Inflammatory macrophage treated with lipopolysaccharide for 1 hour (primary cell): ENCODE measurements at regions not wholly inside any gene's neighbourhood (a gene's known extent, or its start where the extent isn't known, plus 50 kb on each side); places are given as distances from the start of the nearest gene placed in this dataset.

ENCODE experiments used
- DNase-seq, 2 donors: peaks; one replicate each; pipeline ENCODE4 v3.0.0-alpha.2; 2020 to 2022

- DNase-seq: no peak
Measured at GRCh38 chr10:130751106-130751840, 560.2 kb downstream of the TCERG1L start.

GRCh38 chr10:130751851-130752250, 559.7 kb downstream of the TCERG1L start:
- no peak for DNase-seq

- no peak for DNase-seq
Measured at GRCh38 chr10:130756651-130757050, 554.9 kb downstream of the TCERG1L start.

- DNase-seq: no peak
Measured at GRCh38 chr10:130757271-130757670, 554.2 kb downstream of the TCERG1L start.

GRCh38 chr10:130757821-130758489, 553.6 kb downstream of the TCERG1L start:
- no peak for DNase-seq

- DNase-seq: no peak
Measured at GRCh38 chr10:130758529-130758928, 553.0 kb downstream of the TCERG1L start.

GRCh38 chr10:130761032-130761575, 550.4 kb downstream of the TCERG1L start:
- no peak for DNase-seq

- DNase-seq: no peak
Measured at GRCh38 chr10:130761788-130762301, 549.7 kb downstream of the TCERG1L start.

GRCh38 chr10:130762491-130762890, 549.0 kb downstream of the TCERG1L start:
- DNase-seq: no peak

GRCh38 chr10:130763071-130763470, 548.5 kb downstream of the TCERG1L start:
- no peak for DNase-seq

- DNase-seq: no peak
Measured at GRCh38 chr10:130763491-130763890, 548.0 kb downstream of the TCERG1L start.

- DNase-seq: no peak
Measured at GRCh38 chr10:130764651-130765050, 546.9 kb downstream of the TCERG1L start.

GRCh38 chr10:130766071-130766470, 545.5 kb downstream of the TCERG1L start:
- DNase-seq: no peak

GRCh38 chr10:130767116-130767730, 544.3 kb downstream of the TCERG1L start:
- no peak for DNase-seq

- DNase-seq: no peak
Measured at GRCh38 chr10:130769146-130770017, 542.1 kb downstream of the TCERG1L start.

- DNase-seq: no peak
Measured at GRCh38 chr10:130770018-130770630, 541.4 kb downstream of the TCERG1L start.

- DNase-seq: no peak
Measured at GRCh38 chr10:130771491-130771946, 540.0 kb downstream of the TCERG1L start.

GRCh38 chr10:130772056-130772455, 539.5 kb downstream of the TCERG1L start:
- no peak for DNase-seq

GRCh38 chr10:130772676-130773075, 538.8 kb downstream of the TCERG1L start:
- no peak for DNase-seq

GRCh38 chr10:130773941-130774340, 537.6 kb downstream of the TCERG1L start:
- DNase-seq: no peak

GRCh38 chr10:130774871-130775270, 536.6 kb downstream of the TCERG1L start:
- DNase-seq: no peak

- no peak for DNase-seq
Measured at GRCh38 chr10:130775311-130775710, 536.2 kb downstream of the TCERG1L start.
